Skeletal muscle tissue (tissue), 3 donors: ENCODE measurements at regions not wholly inside any gene's neighbourhood (a gene's known extent, or its start where the extent isn't known, plus 50 kb on each side); places are given as distances from the start of the nearest gene placed in this dataset.

Experiments
- H3K27ac ChIP-seq: one replicate; pipeline ENCODE4 v1.7.0; 2013; ENCODE audit warnings: mild to moderate bottlenecking, low read depth, low read length, inconsistent platforms
- H3K27me3 ChIP-seq, 3 donors: one replicate each; pipeline ENCODE4 v1.7.0; 2013; ENCODE audit warnings: low read length in 3 of 3; ENCODE audit not compliant: control insufficient read depth in 3 of 3, insufficient read depth in 3 of 3
- H3K36me3 ChIP-seq, 3 donors: one replicate each; pipeline ENCODE4 v1.7.0; 2013; ENCODE audit warnings: low read length in 3 of 3; ENCODE audit not compliant: control insufficient read depth in 3 of 3, insufficient read depth in 3 of 3
- H3K4me1 ChIP-seq, 3 donors: one replicate each; pipeline ENCODE4 v1.7.0; 2013; ENCODE audit warnings: low read length in 3 of 3, mild to moderate bottlenecking in 3 of 3; ENCODE audit not compliant: control insufficient read depth in 3 of 3, insufficient read depth in 3 of 3
- H3K4me3 ChIP-seq, 3 donors: one replicate each; pipeline ENCODE4 v1.7.0; 2013; ENCODE audit warnings: low read length in 3 of 3
- H3K9ac ChIP-seq, 3 donors: one replicate each; pipeline ENCODE4 v1.7.0; 2013; ENCODE audit warnings: low read length in 3 of 3, mild to moderate bottlenecking in 3 of 3, moderate library complexity in 2 of 3, low read depth in 1 of 3
- H3K9me3 ChIP-seq, 3 donors: one replicate each; pipeline ENCODE4 v1.7.0; 2013; ENCODE audit warnings: low read length in 3 of 3; ENCODE audit not compliant: control insufficient read depth in 3 of 3
- donor health status: Osteomylitis.

- no peak overlapping the region for H3K9ac ChIP-seq
- no peak overlapping the region for H3K4me3 ChIP-seq
- H3K4me1 ChIP-seq, result no peaks in the 10 kb centered on the region
- no peaks in the 10 kb centered on the region for H3K36me3 ChIP-seq
- H3K27me3 ChIP-seq, result no peaks in the 10 kb centered on the region
- H3K27ac ChIP-seq, result no peak overlapping the region
- H3K9me3 ChIP-seq, result no peaks in the 10 kb centered on the region
Measured at GRCh38 chr2:156065912-156066311, 266.6 kb downstream of the NR4A2 start.

- Histone ChIP-seq H3K36me3 (no peaks in the 10 kb centered on the region), H3K27ac (no peak overlapping the region), H3K9ac (no peak overlapping the region), H3K4me1 (no peaks in the 10 kb centered on the region), H3K27me3 (no peaks in the 10 kb centered on the region), H3K9me3 (no peaks in the 10 kb centered on the region), H3K4me3 (no peak overlapping the region)
Measured at GRCh38 chr2:156064540-156064939, 268.0 kb downstream of the NR4A2 start.

DNA sequence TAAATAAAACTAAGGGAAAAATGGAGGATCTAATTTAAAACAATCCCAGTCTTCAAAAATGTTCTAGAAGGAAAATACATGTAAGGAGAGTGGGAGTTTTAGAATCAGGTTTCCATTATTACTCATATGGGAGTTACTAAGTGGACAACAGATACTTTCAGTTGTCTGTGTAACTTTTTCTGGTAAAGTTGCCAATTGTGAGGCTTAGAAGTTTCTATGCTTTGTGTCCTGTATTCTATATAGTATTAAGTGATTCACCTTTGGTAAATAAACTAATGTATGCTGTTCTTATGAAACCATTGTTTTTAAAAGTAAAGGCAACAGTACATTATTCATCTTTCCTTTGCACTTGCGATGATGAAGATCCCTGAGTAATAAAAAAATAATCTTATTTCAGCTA, 274.9 kb downstream of the NR4A2 start:
- Histone ChIP-seq H3K4me1 (no peaks in the 10 kb centered on the region), H3K27me3 (no peaks in the 10 kb centered on the region), H3K9ac (no peak overlapping the region), H3K9me3 (no peaks in the 10 kb centered on the region), H3K36me3 (no peaks in the 10 kb centered on the region), H3K4me3 (no peak overlapping the region), H3K27ac (no peak overlapping the region)

DNA sequence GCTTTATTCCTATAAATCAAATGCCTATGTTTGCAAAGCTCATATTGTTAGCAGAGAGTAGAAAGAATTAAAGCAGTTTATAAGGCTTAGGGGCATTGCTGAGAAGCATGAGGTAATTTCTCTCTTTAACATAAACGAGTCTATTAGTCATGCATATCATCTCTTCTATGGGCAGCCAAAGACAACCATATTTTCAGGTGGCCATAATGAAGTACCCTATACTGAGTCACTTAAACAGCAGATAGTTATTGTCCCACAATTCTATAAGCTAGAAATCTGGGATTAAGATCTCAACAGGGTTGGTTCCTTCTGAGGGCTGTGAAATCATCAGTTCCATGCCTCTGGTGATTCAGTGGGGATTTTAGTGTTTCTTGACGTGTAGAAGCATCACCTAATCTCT, 277.5 kb downstream of the NR4A2 start:
- Histone ChIP-seq H3K4me1 (no peaks in the 10 kb centered on the region), H3K27me3 (no peaks in the 10 kb centered on the region), H3K36me3 (no peaks in the 10 kb centered on the region), H3K9ac (no peak overlapping the region), H3K4me3 (no peak overlapping the region), H3K27ac (no peak overlapping the region), H3K9me3 (no peaks in the 10 kb centered on the region)

DNA sequence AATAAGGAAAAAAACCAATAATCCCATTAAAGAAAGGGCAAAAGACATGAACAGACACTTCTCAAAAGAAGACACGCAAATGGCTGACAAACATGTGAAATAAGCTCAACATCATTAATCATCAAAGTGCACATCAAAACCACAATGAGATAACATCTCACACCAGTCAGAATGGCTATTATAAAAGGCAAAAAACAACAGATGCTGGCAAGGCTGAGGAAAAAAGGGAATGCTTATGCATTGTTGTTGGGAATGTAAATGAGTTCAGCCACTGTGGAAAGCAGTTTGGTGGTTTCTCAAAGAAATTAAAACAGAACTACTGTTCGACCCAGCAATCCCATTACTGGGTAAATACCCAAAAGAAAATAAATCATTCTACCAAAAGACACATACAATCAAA, 285.6 kb downstream of the NR4A2 start:
- Histone ChIP-seq H3K9me3 (no peaks in the 10 kb centered on the region), H3K4me3 (no peak overlapping the region), H3K9ac (no peak overlapping the region), H3K36me3 (no peaks in the 10 kb centered on the region), H3K4me1 (no peaks in the 10 kb centered on the region), H3K27ac (no peak overlapping the region), H3K27me3 (no peaks in the 10 kb centered on the region)

DNA sequence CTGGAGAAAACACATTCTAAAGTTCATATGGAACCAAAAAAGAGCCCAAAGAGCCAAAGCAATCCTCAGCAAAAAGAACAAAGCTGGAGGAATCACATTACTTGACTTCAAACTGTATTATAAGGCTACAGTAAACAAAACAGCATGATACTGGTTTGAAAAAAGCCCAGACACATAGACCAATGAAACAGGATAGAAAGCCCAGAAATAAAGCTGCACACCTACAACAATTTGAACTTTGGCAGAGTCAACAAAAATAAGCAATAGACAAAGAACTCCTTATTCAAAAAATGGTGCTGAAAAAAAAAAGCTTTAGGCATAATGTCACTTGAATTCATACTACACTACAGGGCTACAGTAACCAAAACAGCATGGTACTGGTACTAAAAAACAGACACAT, 289.6 kb downstream of the NR4A2 start:
- no peaks in the 10 kb centered on the region for H3K4me1 ChIP-seq
- no peak overlapping the region for H3K9ac ChIP-seq
- H3K4me3 ChIP-seq, result no peak overlapping the region
- H3K36me3 ChIP-seq, result no peaks in the 10 kb centered on the region
- no peaks in the 10 kb centered on the region for H3K27me3 ChIP-seq
- no peaks in the 10 kb centered on the region for H3K9me3 ChIP-seq
- H3K27ac ChIP-seq, result no peak overlapping the region

DNA sequence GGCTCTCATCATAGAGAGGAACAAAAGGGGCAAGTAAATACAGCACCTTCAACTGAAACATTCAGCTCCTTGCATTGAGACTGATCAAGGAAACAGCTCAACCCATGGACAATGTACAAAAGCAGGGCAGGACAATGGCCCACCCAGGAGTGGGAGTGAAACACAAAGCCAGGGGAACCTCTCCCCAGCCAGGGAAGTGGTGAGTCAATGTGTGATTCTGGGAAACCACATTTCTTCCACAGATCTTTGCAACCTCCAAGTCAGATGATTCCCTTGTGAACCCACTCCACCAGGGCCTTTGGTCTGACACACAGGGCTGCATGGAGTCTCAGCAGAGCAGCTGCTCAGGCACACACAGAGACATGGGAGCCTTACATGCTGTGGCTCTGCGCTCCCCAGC, 294.5 kb downstream of the NR4A2 start:
- no peak overlapping the region for H3K4me3 ChIP-seq
- H3K27ac ChIP-seq, result no peak overlapping the region
- no peaks in the 10 kb centered on the region for H3K4me1 ChIP-seq
- H3K9me3 ChIP-seq, result no peaks in the 10 kb centered on the region
- H3K27me3 ChIP-seq, result no peaks in the 10 kb centered on the region
- H3K36me3 ChIP-seq, result no peaks in the 10 kb centered on the region
- no peak overlapping the region for H3K9ac ChIP-seq

- H3K4me1 ChIP-seq, result no peaks in the 10 kb centered on the region
- H3K9me3 ChIP-seq, result no peaks in the 10 kb centered on the region
- H3K9ac ChIP-seq, result no peak overlapping the region
- no peak overlapping the region for H3K27ac ChIP-seq
- no peaks in the 10 kb centered on the region for H3K27me3 ChIP-seq
- no peaks in the 10 kb centered on the region for H3K36me3 ChIP-seq
- H3K4me3 ChIP-seq, result no peak overlapping the region
Measured at GRCh38 chr2:156037482-156037881, 295.0 kb downstream of the NR4A2 start.

DNA sequence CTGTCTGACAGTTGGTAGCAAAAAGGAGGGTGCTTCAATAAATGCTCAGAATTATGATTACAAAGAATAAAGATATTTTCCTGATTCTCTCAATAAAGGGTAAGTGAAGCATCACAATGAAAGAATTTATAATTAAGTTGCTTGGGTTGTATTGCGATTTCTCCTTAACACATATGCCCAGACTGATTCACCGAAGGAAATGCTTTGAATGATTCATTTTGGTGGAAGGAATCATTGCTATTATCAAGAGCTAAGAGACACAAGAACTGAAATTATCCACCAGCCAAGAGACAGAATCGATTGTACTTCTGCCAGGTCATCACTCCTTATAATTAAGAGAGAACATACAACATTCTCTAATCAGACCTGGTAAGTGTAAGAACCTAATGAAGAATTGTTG, 301.4 kb downstream of the NR4A2 start:
- H3K4me1 ChIP-seq, result no peaks in the 10 kb centered on the region
- H3K9me3 ChIP-seq, result no peaks in the 10 kb centered on the region
- H3K27ac ChIP-seq, result no peak overlapping the region
- H3K36me3 ChIP-seq, result no peaks in the 10 kb centered on the region
- no peak overlapping the region for H3K4me3 ChIP-seq
- no peak overlapping the region for H3K9ac ChIP-seq
- H3K27me3 ChIP-seq, result no peaks in the 10 kb centered on the region

DNA sequence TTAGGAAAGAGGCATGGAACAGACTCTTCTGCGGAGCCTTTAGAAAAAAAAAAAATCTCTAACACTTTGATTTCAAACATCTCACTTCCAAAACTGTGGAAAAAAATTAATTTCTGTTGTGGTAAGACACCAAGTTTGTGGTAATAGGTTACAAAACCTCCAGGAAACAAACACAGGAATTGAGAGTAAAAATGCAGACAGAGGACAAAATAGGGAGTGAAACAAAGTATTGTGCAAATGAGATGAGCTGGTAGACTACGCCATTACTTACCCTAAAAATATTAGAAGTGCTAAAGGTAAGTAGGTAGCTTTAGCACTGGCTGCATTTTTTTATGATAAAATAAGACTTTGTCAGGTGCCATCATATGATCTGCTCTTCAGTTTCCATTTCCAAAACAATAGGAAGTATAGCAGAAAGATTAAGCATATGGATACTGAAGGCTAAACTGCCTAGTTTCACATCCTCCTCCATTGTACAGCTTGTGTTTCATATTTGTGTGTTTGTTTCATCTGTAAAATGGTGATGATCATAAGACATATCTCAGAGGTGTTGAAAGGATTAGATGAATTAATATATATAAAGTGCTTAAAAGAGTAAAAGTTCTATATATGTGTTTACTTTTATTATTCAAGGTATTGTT, 309.2 kb downstream of the NR4A2 start:
- H3K4me3 ChIP-seq, result no peak overlapping the region
- no peak overlapping the region for H3K9ac ChIP-seq
- H3K4me1 ChIP-seq, result no peaks in the 10 kb centered on the region
- no peaks in the 10 kb centered on the region for H3K9me3 ChIP-seq
- no peaks in the 10 kb centered on the region for H3K36me3 ChIP-seq
- H3K27me3 ChIP-seq, result no peaks in the 10 kb centered on the region
- no peak overlapping the region for H3K27ac ChIP-seq
